ENCODE measurements at regions not wholly inside any gene's neighbourhood (a gene's known extent, or its start where the extent isn't known, plus 50 kb on each side); places are given as distances from the start of the nearest gene placed in this dataset.

DNA sequence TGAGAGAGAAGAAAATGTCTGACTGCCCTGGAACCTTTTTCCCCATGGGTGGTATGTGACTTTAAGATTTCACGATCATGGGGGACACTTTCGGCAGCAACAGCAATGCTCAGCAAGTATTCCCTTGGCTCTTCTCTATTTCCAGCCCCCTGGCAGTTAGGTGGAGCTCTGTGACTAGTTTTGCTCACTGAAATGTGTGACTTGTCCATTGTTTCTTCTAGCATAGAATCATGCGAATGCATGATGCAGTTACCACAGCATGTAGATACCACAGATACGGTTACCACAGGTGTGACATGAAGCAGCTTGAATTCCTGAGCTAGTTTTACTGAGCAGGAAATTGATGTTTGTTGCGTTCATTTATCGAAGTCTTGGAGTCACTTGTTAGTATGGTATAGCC lies 1034.5 kb upstream of the EEF2KMT start:
- no peak for TF ChIP-seq POLR2AphosphoS5 (IDR thresholded peaks at IDR 0.05)
- TF ChIP-seq CTCF (IDR thresholded peaks at IDR 0.05), result no peak
- TF ChIP-seq POLR2A (IDR thresholded peaks at IDR 0.05), result no peak
